HepG2 (cell line): ENCODE measurements at regions not wholly inside any gene's neighbourhood (a gene's known extent, or its start where the extent isn't known, plus 50 kb on each side); places are given as distances from the start of the nearest gene placed in this dataset.

Source experiments
- ATAC-seq: fragments of 200-7000 bp; cut with Tn5 transposase; 3 replicates; pipeline ENCODE4 v1.9.1; 2020; ENCODE audit warnings: mild to moderate bottlenecking, moderate library complexity
- BruUV-seq: library from RNA; stranded (reverse); fragments of 400-500 nt; replicated peaks from 2 replicates; lab custom pipeline; 2021; lab: Mats Ljungman, UMichigan
- CTCF ChIA-PET: fragments of 300-600 bp; formaldehyde crosslinking; extraction: SDS; loops from one replicate; lab custom pipeline; 2021; ENCODE audit warnings: low total read pairs, inconsistent platforms, low intra/inter-chr PET ratio; lab: Yijun Ruan, JAX
- POLR2A ChIA-PET: fragments of 350-600 bp; sonication (Branson Sonifier 250); formaldehyde crosslinking; loops from one replicate; lab custom pipeline; 2020; ENCODE audit warnings: antibody characterized with exemption, inconsistent platforms; lab: Yijun Ruan, JAX
- DNase-seq: peaks from one replicate; pipeline ENCODE4 v3.0.0-alpha.2; 2015; ENCODE audit warnings: low spot score
- FAIRE-seq: peaks from 3 replicates; lab custom pipeline; 2011; peaks lifted over from hg19 to GRCh38; lab: Jason Lieb, UNC
- H2AFZ ChIP-seq: one replicate; pipeline ENCODE4 v1.6.1; 2011; ENCODE audit warnings: low read length, inconsistent platforms
- H3K27ac ChIP-seq: fragments of 300-600 bp; 3 replicates; pipeline ENCODE4 v1.8.0; 2011; ENCODE audit warnings: mixed run types, mild to moderate bottlenecking, mixed read lengths, low read length, inconsistent platforms; ENCODE audit not compliant: insufficient read depth; ENCODE audit errors: extremely low read length
- H3K27me3 ChIP-seq, 2 experiments: fragments of 200-600 bp in 1 of 2; 2 replicates in 1 of 2; 3 replicates in 1 of 2; pipeline versions ENCODE4 v1.6.0 to v1.8.0; 2011; ENCODE audit warnings: low read length in 2 of 2, mild to moderate bottlenecking in 2 of 2, moderate library complexity in 2 of 2, inconsistent platforms in 1 of 2; ENCODE audit not compliant: insufficient read depth in 2 of 2, control insufficient read depth in 1 of 2
- H3K36me3 ChIP-seq, 2 experiments: fragments of 200-600 bp in 1 of 2; replicated peaks in 1 of 2; 2 replicates in 1 of 2; 3 replicates in 1 of 2; pipeline versions ENCODE4 v1.5.1 to v1.8.0; 2011; ENCODE audit warnings: low read length in 2 of 2, inconsistent platforms in 1 of 2; ENCODE audit not compliant: insufficient read depth in 2 of 2, control insufficient read depth in 1 of 2
- H3K4me1 ChIP-seq: 2 replicates; pipeline ENCODE4 v1.5.1; 2012; ENCODE audit warnings: low read length, inconsistent platforms; ENCODE audit not compliant: insufficient read depth
- H3K4me2 ChIP-seq: 2 replicates; pipeline ENCODE4 v1.6.0; 2011; ENCODE audit warnings: low read depth, low read length, inconsistent platforms
- H3K4me3 ChIP-seq, 3 experiments: fragments of 200-600 bp in 1 of 3; sonication (generic), shearing (Covaris generic) in 1 of 3; replicated peaks in 1 of 3; 2 replicates each; pipeline ENCODE4 v1.5.1; 2011 to 2016; ENCODE audit warnings: low read length in 3 of 3, inconsistent platforms in 2 of 3, low read depth in 2 of 3, mild to moderate bottlenecking in 2 of 3, control low read depth in 1 of 3, mixed read lengths in 1 of 3; ENCODE audit not compliant: insufficient read depth in 1 of 3
- H3K79me2 ChIP-seq: one replicate; pipeline ENCODE4 v1.6.1; 2011; ENCODE audit warnings: low read length, inconsistent platforms; ENCODE audit not compliant: insufficient read depth
- H3K9ac ChIP-seq: 2 replicates; pipeline ENCODE4 v1.6.0; 2011; ENCODE audit warnings: mild to moderate bottlenecking, low read depth, low read length, inconsistent platforms; ENCODE audit not compliant: insufficient read depth
- H3K9me3 ChIP-seq: 2 replicates; pipeline ENCODE4 v1.5.1; 2012; ENCODE audit warnings: mild to moderate bottlenecking, low read length
- H4K20me1 ChIP-seq: 2 replicates; pipeline ENCODE4 v1.6.0; 2011; ENCODE audit warnings: inconsistent platforms, mild to moderate bottlenecking, low read length, moderate library complexity; ENCODE audit not compliant: insufficient read depth
- ARNTL ChIP-seq: sonication (generic); formaldehyde crosslinking; IDR thresholded peaks from 2 replicates; pipeline ENCODE4 v1.4.0; 2020; ENCODE audit warnings: mild to moderate bottlenecking, missing genetic modification reagents
- ATF7-NPFF ChIP-seq: sonication (generic); formaldehyde crosslinking; IDR thresholded peaks from 2 replicates; pipeline ENCODE4 v1.8.1; 2023; ENCODE audit warnings: mild to moderate bottlenecking, low read depth, missing genetic modification reagents, moderate library complexity
- DBP ChIP-seq: sonication (generic); formaldehyde crosslinking; IDR thresholded peaks from 2 replicates; pipeline ENCODE4 v1.4.0; 2020; ENCODE audit warnings: missing genetic modification reagents; ENCODE audit errors: not compliant biosample characterization
- EP300 ChIP-seq, 3 experiments: sonication (generic) in 1 of 3; formaldehyde crosslinking in 1 of 3; IDR thresholded peaks; 2 replicates each; pipeline versions ENCODE4 v1.5.1 to v1.6.1; 2011 to 2020; ENCODE audit warnings: low read depth in 2 of 3, low read length in 2 of 3, borderline replicate concordance in 1 of 3, improper control_type of control experiment in 1 of 3, mild to moderate bottlenecking in 1 of 3, missing genetic modification reagents in 1 of 3, moderate library complexity in 1 of 3
- HDAC1 ChIP-seq: sonication (generic); formaldehyde crosslinking; IDR thresholded peaks from 2 replicates; pipeline ENCODE4 v1.5.1; 2020; ENCODE audit warnings: mild to moderate bottlenecking, missing genetic modification reagents
- JDP2 ChIP-seq: sonication (generic); formaldehyde crosslinking; IDR thresholded peaks from 2 replicates; pipeline ENCODE4 v1.8.1; 2022; ENCODE audit warnings: missing genetic modification reagents, borderline replicate concordance
- REXO4 ChIP-seq: sonication (generic); formaldehyde crosslinking; IDR thresholded peaks from 2 replicates; pipeline ENCODE4 v1.8.0; 2022; ENCODE audit warnings: missing genetic modification reagents, mild to moderate bottlenecking, borderline replicate concordance
- SNAI1 ChIP-seq: sonication (generic); formaldehyde crosslinking; IDR thresholded peaks from 2 replicates; pipeline ENCODE4 v1.5.0; 2020; ENCODE audit warnings: mild to moderate bottlenecking, missing genetic modification reagents, borderline replicate concordance
- STAG1 ChIP-seq: sonication (generic); formaldehyde crosslinking; IDR thresholded peaks from 2 replicates; pipeline ENCODE4 v1.4.0; 2020; ENCODE audit warnings: missing genetic modification reagents
- TAF1 ChIP-seq: sonication (generic); formaldehyde crosslinking; IDR thresholded peaks from 2 replicates; pipeline ENCODE4 v1.4.0; 2020; ENCODE audit warnings: missing genetic modification reagents
- THYN1 ChIP-seq: sonication (generic); formaldehyde crosslinking; IDR thresholded peaks from 2 replicates; pipeline ENCODE4 v1.8.1; 2023; ENCODE audit warnings: low read depth, mild to moderate bottlenecking, moderate library complexity, missing genetic modification reagents, borderline replicate concordance
- ZKSCAN8 ChIP-seq: IDR thresholded peaks from 2 replicates; pipeline ENCODE4 v1.6.1; 2016; ENCODE audit warnings: borderline replicate concordance, missing genetic modification reagents, missing compliant biosample characterization
- ZNF225 ChIP-seq: sonication (generic); formaldehyde crosslinking; IDR thresholded peaks from 2 replicates; pipeline ENCODE4 v1.4.0; 2020; ENCODE audit warnings: mild to moderate bottlenecking, missing genetic modification reagents
- ZNF251 ChIP-seq: sonication (generic); formaldehyde crosslinking; IDR thresholded peaks from 2 replicates; pipeline ENCODE4 v1.9.0; 2021; ENCODE audit warnings: mild to moderate bottlenecking, missing genetic modification reagents
- ZNF30 ChIP-seq: sonication (generic); formaldehyde crosslinking; IDR thresholded peaks from 2 replicates; pipeline ENCODE4 v1.5.0; 2020; ENCODE audit warnings: mild to moderate bottlenecking, missing genetic modification reagents
- ZNF609 ChIP-seq: sonication (generic); formaldehyde crosslinking; IDR thresholded peaks from 2 replicates; pipeline ENCODE4 v1.4.0; 2020; ENCODE audit warnings: mild to moderate bottlenecking, missing genetic modification reagents, borderline replicate concordance
- WGBS: methylation state at CpG from one replicate; pipeline ENCODE4 v1.1.6; 2017; ENCODE audit warnings: low lambda C conversion rate; 5-methylcytosine and 5-hydroxymethylcytosine counted together
- in situ Hi-C: cut with HindIII; loops from 2 replicates; pipeline ENCODE4 v1.10.0; 2017; ENCODE audit warnings: low pct_unique_long_range_greater_than_20kb; ENCODE audit not compliant: extremely low pct_ligation_motif_present
- intact Hi-C: fragments of 100-400 bp; cut with micrococcal nuclease; formaldehyde crosslinking; loops from one replicate; pipeline ENCODE4 v1.10.0; 2022; ENCODE audit not compliant: unreplicated experiment

- no peak for DNase-seq
- H3K4me3 ChIP-seq = no peak overlapping the region
Measured at GRCh38 chr6:108766886-108767285, 81.3 kb upstream of the ARMC2 start.

More at GRCh38 chr6:108766886-108767285, 81.3 kb upstream of the ARMC2 start:
- in situ Hi-C loops = no loop called here
- H3K9ac ChIP-seq = no peak overlapping the region
- ATAC-seq = no peak
- TF ChIP-seq ZKSCAN8 (no peak), HDAC1 (CRISPR knock-in tag) (no peak), ZNF609 (CRISPR knock-in tag) (no peak), EP300 (IDR thresholded peaks at IDR 0.05; ENCODE audit: low read depth in 2 of 2, low read length in 2 of 2) (no peak), EP300 (CRISPR knock-in tag; IDR thresholded peaks at IDR 0.05; ENCODE audit: borderline replicate concordance) (no peak), ZNF251 (CRISPR knock-in tag) (no peak), ZNF30 (CRISPR knock-in tag) (no peak), SNAI1 (CRISPR knock-in tag) (no peak), ZNF225 (CRISPR knock-in tag) (no peak), REXO4 (CRISPR knock-in tag) (no peak), THYN1 (CRISPR knock-in tag) (no peak), TAF1 (no peak), ARNTL (CRISPR knock-in tag) (no peak), JDP2 (CRISPR knock-in tag) (no peak), ATF7-NPFF (CRISPR knock-in tag) (no peak), DBP (CRISPR knock-in tag) (no peak), STAG1 (CRISPR knock-in tag) (no peak)
- TF ChIP-seq, all 625 proteins: peak for 0
- H3K27me3 ChIP-seq = no peaks in the 10 kb centered on the region
- 93% methylated on average over 6 of the region's 6 CpGs for WGBS
- no peak overlapping the region for H3K4me2 ChIP-seq
- H3K4me1 ChIP-seq = peaks cover 62% of the 10 kb centered on the region
- H2AFZ ChIP-seq = no peak overlapping the region
- H4K20me1 ChIP-seq = no peaks in the 10 kb centered on the region
- no peaks in the 10 kb centered on the region for H3K36me3 ChIP-seq
- H3K79me2 ChIP-seq = no peaks in the 10 kb centered on the region
- no peak for FAIRE-seq
- no peak overlapping the region for H3K27ac ChIP-seq
- no peaks in the 10 kb centered on the region for H3K9me3 ChIP-seq
- intact Hi-C loops = no loop called here
- ChIA-PET POLR2A (no interaction called here), CTCF (no interaction called here)
- BruUV-seq = no TSS peak
